ENCODE measurements at regions not wholly inside any gene's neighbourhood (a gene's known extent, or its start where the extent isn't known, plus 50 kb on each side); places are given as distances from the start of the nearest gene placed in this dataset.
A peak's percentile ranks its signal among the peaks of the same experiment; 100 is the strongest.

DNA sequence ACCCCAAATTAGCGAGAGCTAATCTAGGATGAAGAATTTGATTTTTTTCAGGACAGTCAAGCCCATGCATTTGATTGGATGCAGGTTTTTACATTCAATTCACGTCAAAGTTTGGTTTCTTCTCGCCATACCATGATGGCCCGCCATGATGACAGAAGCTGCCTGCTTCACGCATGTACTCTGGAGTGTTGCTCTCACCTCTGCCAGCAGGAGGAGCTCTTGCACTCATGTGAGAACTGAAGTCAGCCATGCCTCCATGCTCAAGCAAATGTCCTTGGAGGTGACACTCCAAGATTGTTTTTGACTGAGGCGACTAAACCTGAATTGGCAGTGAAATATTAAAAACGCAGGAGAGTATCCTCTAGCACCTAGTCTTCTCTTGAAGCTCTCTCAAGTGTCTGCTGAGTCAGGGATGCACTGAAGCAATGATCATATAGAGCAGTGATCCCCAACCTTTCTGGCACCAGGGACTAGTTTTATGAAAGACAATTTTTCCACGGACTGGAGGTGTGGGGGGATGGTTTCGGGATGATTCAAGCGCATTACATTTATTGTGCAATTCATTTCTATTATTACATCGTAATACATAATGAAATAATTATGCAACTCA is 120.9 kb downstream of the SAMMSON start:
- DNase-seq = peak; percentile 63

DNA sequence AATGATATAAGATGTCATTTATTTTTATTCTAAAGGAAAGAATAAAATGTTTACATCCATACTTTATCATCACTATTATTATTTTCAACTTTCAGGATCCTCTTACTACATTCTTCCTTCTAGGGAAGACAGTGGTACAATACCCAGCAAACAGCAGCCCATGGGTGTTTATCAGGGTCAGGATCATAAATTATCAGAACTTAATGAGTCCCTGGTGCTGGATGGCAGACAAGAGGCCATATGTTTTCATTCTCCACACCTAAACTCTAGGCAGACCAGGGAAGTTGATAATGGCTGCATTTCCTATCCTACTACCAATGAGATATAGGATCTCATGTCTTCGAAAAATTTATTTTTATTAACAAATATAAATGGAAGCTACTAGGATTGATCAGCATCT is 127.7 kb downstream of the SAMMSON start:
- DNase-seq = no peak

DNA sequence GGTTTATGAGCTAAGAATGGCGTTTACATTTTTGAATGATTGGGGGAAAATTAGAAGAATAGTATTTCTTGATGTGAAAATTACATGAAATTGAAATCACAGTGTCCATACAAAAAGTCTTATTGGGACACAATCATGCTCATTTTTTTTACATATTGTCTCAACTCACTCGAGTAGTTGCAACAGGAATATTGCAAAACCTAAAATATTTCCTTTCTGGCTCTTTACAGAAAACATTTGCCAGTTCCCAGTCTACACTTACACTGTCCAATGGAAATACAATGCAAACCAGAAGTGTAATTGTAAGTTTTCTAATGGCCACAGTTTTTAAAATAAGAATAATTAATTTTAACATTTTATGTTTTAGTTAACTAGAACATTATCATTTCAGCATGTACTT is 137.8 kb downstream of the SAMMSON start:
- no peak for DNase-seq

DNA sequence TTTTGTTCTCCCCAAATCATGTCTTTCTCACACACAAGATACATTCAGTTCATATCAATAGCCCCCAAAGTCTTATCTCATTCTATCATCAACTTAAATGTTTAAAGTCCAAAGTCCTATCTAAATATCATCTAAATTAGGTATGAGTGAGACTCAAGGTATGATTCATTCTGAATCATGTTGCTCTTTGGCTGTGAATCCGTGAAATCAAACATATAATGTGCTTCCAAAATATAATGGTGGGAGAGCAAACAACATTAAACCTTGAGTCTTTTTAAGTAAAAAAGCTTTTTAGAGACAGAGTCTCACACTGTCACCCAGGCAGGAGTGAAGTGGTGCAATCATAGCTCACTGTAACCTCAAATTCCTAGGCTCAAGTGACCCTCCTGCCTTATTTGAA is 139.1 kb downstream of the SAMMSON start:
- no peak for DNase-seq
